ENCODE measurements at regions not wholly inside any gene's neighbourhood (a gene's known extent, or its start where the extent isn't known, plus 50 kb on each side); places are given as distances from the start of the nearest gene placed in this dataset.

- no peak overlapping the region for H3K27ac ChIP-seq
- TF ChIP-seq, protein P1, sequence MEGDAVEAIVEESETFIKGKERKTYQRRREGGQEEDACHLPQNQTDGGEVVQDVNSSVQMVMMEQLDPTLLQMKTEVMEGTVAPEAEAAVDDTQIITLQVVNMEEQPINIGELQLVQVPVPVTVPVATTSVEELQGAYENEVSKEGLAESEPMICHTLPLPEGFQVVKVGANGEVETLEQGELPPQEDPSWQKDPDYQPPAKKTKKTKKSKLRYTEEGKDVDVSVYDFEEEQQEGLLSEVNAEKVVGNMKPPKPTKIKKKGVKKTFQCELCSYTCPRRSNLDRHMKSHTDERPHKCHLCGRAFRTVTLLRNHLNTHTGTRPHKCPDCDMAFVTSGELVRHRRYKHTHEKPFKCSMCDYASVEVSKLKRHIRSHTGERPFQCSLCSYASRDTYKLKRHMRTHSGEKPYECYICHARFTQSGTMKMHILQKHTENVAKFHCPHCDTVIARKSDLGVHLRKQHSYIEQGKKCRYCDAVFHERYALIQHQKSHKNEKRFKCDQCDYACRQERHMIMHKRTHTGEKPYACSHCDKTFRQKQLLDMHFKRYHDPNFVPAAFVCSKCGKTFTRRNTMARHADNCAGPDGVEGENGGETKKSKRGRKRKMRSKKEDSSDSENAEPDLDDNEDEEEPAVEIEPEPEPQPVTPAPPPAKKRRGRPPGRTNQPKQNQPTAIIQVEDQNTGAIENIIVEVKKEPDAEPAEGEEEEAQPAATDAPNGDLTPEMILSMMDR (IDR thresholded peaks at IDR 0.05 in 4 of 5, conservative IDR thresholded peaks at IDR 0.05 in 1 of 5), result no peak
- TF ChIP-seq POLR2A (IDR thresholded peaks at IDR 0.05), result no peak
- H3K36me3 ChIP-seq, result no peaks in the 10 kb centered on the region
- H3K9me3 ChIP-seq, result no peaks in the 10 kb centered on the region
- DNase-seq (no peak), ATAC-seq (no peak)
- in situ Hi-C loops (cut with MboI; ENCODE audit: low sequenced_read_pairs in 4 of 4), result loop anchor here in 3 of 4 donors (10.0 to 25.0 kb wide), 3 partner anchors 854 to 1129 kb away; no protein-coding TSS in a partner anchor
- intact Hi-C loops (cut with DNase I; ENCODE audit: low total_unique reads), result loop anchor here (5.0 to 10.0 kb wide), 3 partner anchors 306 to 1129 kb away; no protein-coding TSS in a partner anchor
- H3K4me3 ChIP-seq, result no peak overlapping the region
- no peaks in the 10 kb centered on the region for H3K27me3 ChIP-seq
- H3K4me1 ChIP-seq, result peaks cover 0 to 6% of the 10 kb centered on the region in 2 donors
Measured at GRCh38 chr3:71958533-71958932, 173.6 kb upstream of the PROK2 start.

GRCh38 chr3:71956716-71957115 is 171.8 kb upstream of the PROK2 start:
- in situ Hi-C loops (cut with MboI; ENCODE audit: low sequenced_read_pairs in 4 of 4), result loop anchor here in 3 of 4 donors (10.0 to 25.0 kb wide), 3 partner anchors 856 to 1131 kb away; no protein-coding TSS in a partner anchor
- Histone ChIP-seq H3K9me3 (no peaks in the 10 kb centered on the region), H3K27me3 (no peaks in the 10 kb centered on the region), H3K36me3 (no peaks in the 10 kb centered on the region), H3K27ac (no peak overlapping the region), H3K4me3 (no peak overlapping the region), H3K4me1 (peaks cover 0 to 6% of the 10 kb centered on the region in 2 donors)
- TF ChIP-seq, protein P1 (IDR thresholded peaks at IDR 0.05 in 4 of 5, conservative IDR thresholded peaks at IDR 0.05 in 1 of 5), result no peak
- TF ChIP-seq POLR2A (IDR thresholded peaks at IDR 0.05), result no peak
- no peak for ATAC-seq
- DNase-seq, result no peak
- intact Hi-C loops (cut with DNase I; ENCODE audit: low total_unique reads), result loop anchor here (5.0 to 10.0 kb wide), 3 partner anchors 308 to 1131 kb away; no protein-coding TSS in a partner anchor

- in situ Hi-C loops (cut with MboI; ENCODE audit: low sequenced_read_pairs in 4 of 4) (loop anchor here in 3 of 4 donors (10.0 to 25.0 kb wide), 3 partner anchors 856 to 1131 kb away; no protein-coding TSS in a partner anchor), intact Hi-C loops (cut with DNase I; ENCODE audit: low total_unique reads) (loop anchor here (5.0 to 10.0 kb wide), 3 partner anchors 309 to 1131 kb away; no protein-coding TSS in a partner anchor)
- H3K4me3 ChIP-seq, result no peak overlapping the region
- ATAC-seq (no peak), DNase-seq (no peak)
- no peaks in the 10 kb centered on the region for H3K36me3 ChIP-seq
- peaks cover 0 to 6% of the 10 kb centered on the region in 2 donors for H3K4me1 ChIP-seq
- H3K9me3 ChIP-seq, result no peaks in the 10 kb centered on the region
- TF ChIP-seq, protein P1 (IDR thresholded peaks at IDR 0.05 in 4 of 5, conservative IDR thresholded peaks at IDR 0.05 in 1 of 5), result no peak
- TF ChIP-seq POLR2A (IDR thresholded peaks at IDR 0.05), result no peak
- no peak overlapping the region for H3K27ac ChIP-seq
- no peaks in the 10 kb centered on the region for H3K27me3 ChIP-seq
Measured at GRCh38 chr3:71956069-71956340, 171.1 kb upstream of the PROK2 start.

DNA sequence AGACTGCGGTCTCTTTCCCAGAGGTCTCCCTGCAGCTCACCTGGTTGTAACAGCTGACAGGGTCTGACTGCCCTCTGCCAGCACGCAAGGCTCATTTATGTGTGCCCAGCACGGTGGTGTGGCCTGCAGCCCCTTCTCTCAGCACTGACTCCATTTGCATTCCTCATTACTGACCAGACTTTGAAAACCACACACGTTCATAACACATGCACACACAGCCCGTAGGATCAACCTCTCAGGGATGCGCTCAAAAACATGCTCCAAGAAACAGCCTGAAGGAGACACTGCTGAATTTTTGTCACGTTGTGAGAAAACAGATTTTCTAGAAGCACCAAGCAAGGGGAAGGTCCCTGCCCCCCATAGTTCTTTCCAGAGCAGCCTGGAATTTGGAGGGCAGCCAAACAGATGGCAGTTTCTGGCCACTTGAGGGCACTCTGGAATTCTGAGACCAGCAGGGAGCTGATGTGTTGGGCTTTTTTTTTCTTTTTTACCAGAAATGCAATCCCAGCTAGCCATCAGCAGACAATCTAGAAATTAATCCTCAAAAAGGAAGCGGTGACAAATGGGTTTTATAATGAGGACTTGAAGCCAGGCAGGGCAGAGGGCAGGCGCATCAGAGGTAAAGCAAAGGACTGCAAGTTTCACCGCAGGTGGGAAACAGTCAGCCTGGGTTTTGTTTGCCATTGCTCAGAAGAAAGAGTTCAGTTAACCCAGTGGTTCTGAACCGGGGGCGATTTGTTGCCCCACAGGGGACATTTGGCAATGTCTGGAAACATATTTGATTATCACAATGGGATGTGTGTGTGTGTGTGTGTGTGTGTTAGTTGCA is 170.5 kb upstream of the PROK2 start:
- Histone ChIP-seq H3K4me3 (no peak overlapping the region), H3K36me3 (no peaks in the 10 kb centered on the region), H3K27me3 (no peaks in the 10 kb centered on the region), H3K9me3 (no peaks in the 10 kb centered on the region), H3K4me1 (peaks cover 0 to 6% of the 10 kb centered on the region in 2 donors), H3K27ac (no peak overlapping the region)
- DNase-seq (peak; percentile 43 to 54), ATAC-seq (peak; percentile 62 to 65)
- intact Hi-C loops (cut with DNase I; ENCODE audit: low total_unique reads), result loop anchor here (5.0 to 10.0 kb wide), 3 partner anchors 309 to 1132 kb away; no protein-coding TSS in a partner anchor
- in situ Hi-C loops (cut with MboI; ENCODE audit: low sequenced_read_pairs in 4 of 4), result loop anchor here in 3 of 4 donors (10.0 to 25.0 kb wide), 3 partner anchors 857 to 1132 kb away; no protein-coding TSS in a partner anchor
- no peak for TF ChIP-seq POLR2A (IDR thresholded peaks at IDR 0.05)
- TF ChIP-seq, protein P1 (IDR thresholded peaks at IDR 0.05 in 4 of 5, conservative IDR thresholded peaks at IDR 0.05 in 1 of 5), result peak; percentile 59 to 79 (median 67)

Data from gastrocnemius medialis (tissue), 4 donors.